Activated T-helper 1 cell treated with Interleukin-2 at 50 U/mL for 16 hours (primary cell): ENCODE measurements at regions not wholly inside any gene's neighbourhood (a gene's known extent, or its start where the extent isn't known, plus 50 kb on each side); places are given as distances from the start of the nearest gene placed in this dataset.
"Not testable (repeated sequence)": the region's sequence is repeated elsewhere in the genome, so short reads cannot be mapped to it uniquely, and the experiment has no call there.

Source experiments
- DNase-seq: peaks from one replicate; pipeline ENCODE4 v3.0.0-alpha.2; 2020; ENCODE audit warnings: low read depth

DNA sequence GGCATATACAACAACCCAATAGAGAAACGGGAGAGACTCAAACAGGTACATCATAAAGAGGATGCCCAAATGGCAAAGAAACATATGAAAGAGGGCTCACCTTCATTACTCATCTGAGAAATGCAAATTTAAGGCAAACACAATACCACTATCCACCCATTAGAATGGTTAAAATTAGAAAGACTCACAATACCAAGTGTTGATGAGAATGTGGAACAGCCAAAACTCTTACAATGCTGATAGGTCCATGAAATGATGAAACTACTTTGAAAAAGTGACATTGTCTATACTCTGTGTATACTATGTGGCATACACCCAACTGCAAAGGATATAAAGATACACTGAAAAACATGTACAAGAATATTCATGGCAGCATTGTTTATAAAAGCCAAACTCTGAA lies 96.2 kb upstream of the TSHZ3 start:
- no peak for DNase-seq

DNA sequence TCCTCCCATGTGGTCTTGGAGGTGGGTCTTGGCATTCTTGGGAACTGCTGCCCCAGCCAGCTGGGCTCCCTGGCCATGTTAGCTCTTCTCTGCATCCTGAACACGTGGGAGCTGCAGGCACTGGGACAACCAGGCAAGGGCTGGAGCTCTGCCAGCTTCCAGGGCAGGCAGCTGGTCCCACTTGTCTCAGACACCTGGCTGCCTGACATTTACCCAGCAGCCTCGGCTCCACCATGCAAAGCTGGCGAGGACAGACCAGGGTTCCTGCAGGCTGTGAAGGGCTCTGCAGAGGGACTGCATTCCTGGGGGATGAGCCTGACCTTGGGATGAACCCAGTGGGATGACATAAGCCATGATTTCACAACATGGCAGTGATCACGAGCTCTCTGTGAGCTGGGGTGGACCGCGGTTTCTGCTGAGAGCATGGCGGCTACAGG lies 99.0 kb upstream of the TSHZ3 start:
- DNase-seq, result no peak

DNA sequence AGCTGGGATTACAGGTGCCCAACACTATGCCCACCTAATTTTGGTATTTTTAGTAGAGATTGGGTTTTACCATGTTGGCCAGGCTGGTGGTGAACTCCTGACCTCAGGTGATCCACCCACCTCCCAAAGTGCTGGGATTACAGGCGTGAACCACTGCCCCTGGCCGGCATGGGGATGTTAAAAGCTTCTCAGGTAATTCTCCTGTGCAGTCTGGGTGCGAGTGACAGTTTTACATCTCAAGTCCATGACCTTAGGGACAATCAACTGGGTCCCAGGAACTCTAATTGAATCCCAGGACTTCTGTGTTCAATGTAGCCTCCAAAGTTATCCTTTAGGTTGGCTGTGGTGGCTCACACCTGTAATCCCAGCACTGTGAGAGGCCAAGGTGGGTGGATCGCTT lies 100.1 kb upstream of the TSHZ3 start:
- DNase-seq, result no peak

GRCh38 chr19:31450696-31451095 lies 101.5 kb upstream of the TSHZ3 start:
- DNase-seq, result no peak

GRCh38 chr19:31451686-31452330 lies 102.6 kb upstream of the TSHZ3 start:
- DNase-seq, result no peak

DNA sequence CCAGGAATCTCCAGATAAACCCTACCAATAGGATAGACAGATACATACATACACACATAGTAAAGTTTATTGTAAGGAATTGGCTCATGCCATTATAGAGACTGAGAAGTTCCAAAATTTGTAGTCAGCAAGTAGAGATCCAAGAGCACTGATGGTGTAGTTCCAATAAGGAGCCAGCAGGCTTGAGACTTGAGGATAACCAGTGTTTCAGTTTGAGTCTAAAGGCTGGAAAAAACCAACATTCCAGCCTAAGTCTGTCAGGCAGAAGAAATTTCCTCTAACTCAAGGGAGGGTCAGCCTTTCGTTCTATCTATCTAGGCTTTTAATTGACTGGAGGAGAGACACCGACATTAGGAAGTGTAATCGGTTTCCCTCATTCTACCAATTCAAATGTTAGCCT lies 110.2 kb upstream of the TSHZ3 start:
- no peak for DNase-seq

DNA sequence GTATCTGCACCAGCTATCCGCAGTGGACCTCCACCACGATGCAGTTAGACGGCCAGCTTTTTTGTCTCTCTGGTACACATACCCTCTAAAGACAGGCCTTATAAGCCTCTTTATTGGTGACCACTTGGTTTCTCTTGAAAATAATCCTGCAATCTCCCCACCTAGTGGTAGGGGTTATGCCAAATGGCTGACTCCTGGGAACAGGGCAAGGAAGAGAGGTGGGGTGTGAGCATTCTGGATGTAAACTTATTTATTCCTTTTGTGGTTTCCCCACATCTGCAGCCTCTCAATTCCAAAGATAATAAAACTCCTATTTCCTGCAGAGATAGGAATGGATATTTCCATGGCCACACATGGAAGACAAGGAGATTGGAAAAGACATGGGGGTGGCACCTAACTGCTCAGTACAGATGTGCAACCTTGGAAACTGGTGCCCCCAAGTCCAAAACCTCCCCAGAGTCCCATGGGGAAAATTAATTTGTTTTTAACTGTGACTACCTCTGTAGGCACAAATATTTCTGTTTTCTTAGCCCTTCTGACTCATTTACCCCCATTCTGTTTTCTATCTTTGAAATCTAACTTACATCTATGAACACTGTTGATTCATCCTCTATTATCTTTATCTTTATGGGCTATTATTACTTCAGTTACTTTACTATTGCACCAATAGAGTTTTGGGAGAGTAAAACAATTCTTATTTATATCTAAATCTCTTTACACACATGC lies 112.7 kb upstream of the TSHZ3 start:
- no peak for DNase-seq

- DNase-seq, result no peak
These were observed 121.1 kb upstream of the TSHZ3 start for GRCh38 chr19:31470229-31470939.

- no peak for DNase-seq
These were observed 121.7 kb upstream of the TSHZ3 start for GRCh38 chr19:31470952-31471351.

- no peak for DNase-seq
These were observed 129.0 kb upstream of the TSHZ3 start for GRCh38 chr19:31478241-31478640.

GRCh38 chr19:31483226-31483857 lies 134.1 kb upstream of the TSHZ3 start:
- no peak for DNase-seq

DNA sequence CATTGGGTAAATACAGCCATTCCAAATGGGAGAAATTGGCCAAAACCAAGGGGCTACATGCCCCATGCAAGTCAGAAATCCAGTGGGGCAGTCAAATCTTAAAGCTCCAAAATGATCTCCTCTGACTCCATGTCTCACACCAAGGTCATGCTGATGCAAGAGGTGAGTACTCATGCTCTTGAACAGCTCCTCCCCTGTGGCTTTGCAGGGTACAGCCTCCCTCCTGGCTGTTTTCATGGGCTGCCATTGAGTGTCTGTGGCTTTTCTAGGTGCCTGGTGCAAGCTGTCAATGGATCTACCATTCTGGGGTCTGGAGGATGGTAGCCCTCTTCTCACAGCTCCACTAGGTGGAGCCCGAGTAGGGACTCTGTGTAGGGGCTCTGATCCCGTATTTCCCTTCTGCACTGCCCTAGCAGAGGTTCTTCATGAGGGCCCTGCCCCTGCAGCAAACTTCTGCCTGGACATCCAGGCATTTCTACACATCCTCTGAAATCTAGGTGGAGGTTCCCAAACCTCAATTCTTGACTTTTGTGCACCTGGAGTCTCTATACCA lies 135.7 kb upstream of the TSHZ3 start:
- DNase-seq, result not testable (repeated sequence)

GRCh38 chr19:31485472-31485871 lies 136.2 kb upstream of the TSHZ3 start:
- DNase-seq, result no peak

DNA sequence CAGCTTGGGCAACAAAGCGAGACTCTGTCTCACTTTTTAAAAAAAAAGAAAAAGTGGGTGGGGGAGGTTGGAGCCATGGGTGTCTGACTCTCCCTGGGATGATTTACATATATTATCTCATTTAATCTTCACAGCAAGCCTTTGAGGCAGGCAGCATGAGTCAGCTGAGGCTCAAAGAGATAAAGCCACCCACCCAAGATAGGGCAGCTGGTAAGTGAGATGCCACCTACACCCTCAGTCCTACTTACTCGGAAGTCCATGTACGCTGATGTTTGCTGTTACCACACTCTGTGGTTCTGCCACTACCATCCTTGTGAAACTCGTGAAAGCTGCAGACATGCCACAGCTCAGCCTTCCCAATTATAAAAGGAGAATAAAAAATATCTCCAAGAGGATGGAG lies 142.0 kb upstream of the TSHZ3 start:
- DNase-seq, result no peak

DNA sequence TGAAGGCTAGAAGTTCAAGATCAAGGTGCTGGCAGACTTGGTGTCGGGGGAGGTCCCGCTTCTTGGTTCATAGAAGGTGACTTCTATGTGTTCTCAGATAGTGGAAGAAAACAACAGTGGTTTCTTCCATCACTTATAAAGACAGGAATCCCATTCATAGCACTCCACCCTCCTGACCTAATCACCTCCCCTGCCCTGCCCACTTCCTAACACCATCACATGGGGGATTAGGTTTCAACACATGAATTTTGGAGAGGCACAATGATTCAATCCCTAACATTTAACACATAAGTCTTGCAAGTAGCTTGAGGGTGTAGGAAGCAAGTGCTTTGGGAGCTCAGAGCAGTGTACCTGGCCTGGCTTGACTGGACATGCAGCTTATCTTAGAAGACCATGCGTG lies 142.8 kb upstream of the TSHZ3 start:
- DNase-seq, result no peak

DNA sequence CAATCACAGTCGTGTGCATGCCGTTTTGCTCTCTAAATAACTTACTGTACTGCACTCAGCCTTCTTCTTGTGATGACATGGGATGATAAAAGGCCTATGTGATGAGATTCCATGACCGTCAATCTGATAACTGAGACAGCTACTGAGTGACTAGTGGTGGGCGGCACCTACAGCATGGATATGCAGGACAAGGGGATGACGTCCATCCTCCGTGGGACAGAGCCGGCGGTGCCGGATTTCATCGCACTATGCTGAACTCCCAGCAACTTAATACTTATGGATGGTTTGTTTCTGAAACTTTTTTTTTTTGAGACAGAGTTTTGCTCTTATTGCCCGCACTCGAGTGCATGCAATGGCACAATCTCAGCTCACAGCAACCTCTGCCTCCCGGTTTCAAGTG lies 146.8 kb upstream of the TSHZ3 start:
- DNase-seq, result no peak

DNA sequence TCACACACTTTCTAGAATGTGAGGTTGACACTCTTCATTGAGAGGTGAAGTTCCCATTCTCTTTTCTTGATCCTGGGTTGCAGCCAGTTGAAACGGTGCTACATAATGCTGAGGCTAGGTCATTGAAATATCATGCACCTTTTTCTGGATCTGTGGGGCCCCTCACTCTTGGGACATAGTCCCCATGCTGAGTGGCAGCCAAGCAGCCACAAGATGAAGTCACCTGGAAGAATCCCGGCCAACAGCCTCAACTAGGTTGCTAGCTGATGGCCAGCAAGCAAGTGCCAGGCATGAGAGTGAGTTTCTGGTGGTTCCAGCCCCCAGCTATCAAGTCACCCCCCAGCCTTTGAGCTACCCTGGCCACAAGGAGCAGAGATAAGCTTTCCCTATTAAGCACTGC lies 148.5 kb upstream of the TSHZ3 start:
- no peak for DNase-seq

DNA sequence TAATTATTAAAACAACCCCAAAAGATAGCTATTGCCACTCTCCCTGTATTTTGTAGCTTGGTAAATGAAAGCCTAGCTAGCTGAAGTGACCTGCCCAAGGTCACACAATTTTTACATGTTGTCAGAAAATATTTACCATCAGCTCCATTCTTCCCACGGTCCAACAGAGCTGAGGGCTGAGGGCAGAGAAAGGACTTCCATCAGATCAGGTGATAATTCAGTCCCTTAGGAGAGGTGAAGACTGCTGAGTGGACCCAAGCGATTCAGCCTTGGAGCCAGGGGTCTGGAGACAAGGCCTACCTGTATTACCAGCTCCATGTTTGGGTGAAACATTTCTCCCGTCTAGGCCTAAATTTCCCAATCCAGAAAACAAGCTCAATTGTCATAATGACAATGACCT lies 149.5 kb upstream of the TSHZ3 start:
- DNase-seq, result no peak

- no peak for DNase-seq
These were observed 150.3 kb upstream of the TSHZ3 start for GRCh38 chr19:31499281-31500196.

- no peak for DNase-seq
These were observed 151.1 kb upstream of the TSHZ3 start for GRCh38 chr19:31500197-31500830.

GRCh38 chr19:31500946-31501345 lies 151.7 kb upstream of the TSHZ3 start:
- DNase-seq, result no peak
